H9 (cell line): ENCODE measurements at regions not wholly inside any gene's neighbourhood (a gene's known extent, or its start where the extent isn't known, plus 50 kb on each side); places are given as distances from the start of the nearest gene placed in this dataset.

Source experiments
- DNase-seq: peaks from one replicate; pipeline ENCODE4 v3.0.0-alpha.2; 2017
- H2AFZ ChIP-seq: one replicate; pipeline ENCODE4 v1.6.1; 2013; ENCODE audit warnings: mild to moderate bottlenecking, low read length, control low read depth, moderate library complexity
- H2AK5ac ChIP-seq: 2 replicates; pipeline ENCODE4 v1.6.1; 2013; ENCODE audit warnings: low read length, control low read depth, mixed read lengths; ENCODE audit not compliant: insufficient read length
- H2BK120ac ChIP-seq: one replicate; pipeline ENCODE4 v1.6.1; 2013; ENCODE audit warnings: low read depth, mild to moderate bottlenecking, low read length, control low read depth, inconsistent platforms; ENCODE audit not compliant: poor library complexity, severe bottlenecking
- H2BK12ac ChIP-seq: 2 replicates; pipeline ENCODE4 v1.6.1; 2013; ENCODE audit warnings: low read length, control low read depth, mixed read lengths, low read depth; ENCODE audit not compliant: insufficient read length
- H2BK15ac ChIP-seq: 2 replicates; pipeline ENCODE4 v1.6.1; 2013; ENCODE audit warnings: low read depth, low read length, control low read depth
- H2BK20ac ChIP-seq: one replicate; pipeline ENCODE4 v1.6.1; 2013; ENCODE audit warnings: low read depth, mild to moderate bottlenecking, low read length, control low read depth, inconsistent platforms; ENCODE audit not compliant: poor library complexity, severe bottlenecking
- H2BK5ac ChIP-seq: 2 replicates; pipeline ENCODE4 v1.6.1; 2013; ENCODE audit warnings: low read length, control low read depth, mixed read lengths; ENCODE audit not compliant: insufficient read length
- H3K14ac ChIP-seq: 2 replicates; pipeline ENCODE4 v1.6.1; 2013; ENCODE audit warnings: low read length, control low read depth; ENCODE audit not compliant: insufficient read depth
- H3K18ac ChIP-seq: 2 replicates; pipeline ENCODE4 v1.6.1; 2013; ENCODE audit warnings: low read depth, mild to moderate bottlenecking, mixed read lengths, low read length, control low read depth; ENCODE audit not compliant: insufficient read length
- H3K23ac ChIP-seq: 2 replicates; pipeline ENCODE4 v1.6.1; 2013; ENCODE audit warnings: low read length, control low read depth, mixed read lengths, low read depth; ENCODE audit not compliant: insufficient read length
- H3K23me2 ChIP-seq: 2 replicates; pipeline ENCODE4 v1.6.1; 2013; ENCODE audit warnings: low read depth, mild to moderate bottlenecking, mixed read lengths, low read length, control low read depth; ENCODE audit not compliant: insufficient read length, poor library complexity, severe bottlenecking
- H3K27ac ChIP-seq: 2 replicates; pipeline ENCODE4 v1.5.1; 2013; ENCODE audit warnings: low read length, control low read depth, mixed read lengths, low read depth; ENCODE audit not compliant: insufficient read length
- H3K27me3 ChIP-seq: 2 replicates; pipeline ENCODE4 v1.6.1; 2013; ENCODE audit warnings: low read length, control low read depth, inconsistent platforms; ENCODE audit not compliant: insufficient read depth
- H3K4ac ChIP-seq: 2 replicates; pipeline ENCODE4 v1.6.1; 2013; ENCODE audit warnings: low read depth, mild to moderate bottlenecking, control low read depth, inconsistent platforms, low read length, moderate library complexity
- H3K4me1 ChIP-seq: 2 replicates; pipeline ENCODE4 v1.6.1; 2013; ENCODE audit warnings: low read length, control low read depth, inconsistent platforms; ENCODE audit not compliant: insufficient read depth
- H3K4me2 ChIP-seq: 2 replicates; pipeline ENCODE4 v1.6.1; 2013; ENCODE audit warnings: low read length, control low read depth, mixed read lengths; ENCODE audit not compliant: insufficient read length, insufficient read depth
- H3K56ac ChIP-seq: 2 replicates; pipeline ENCODE4 v1.6.1; 2013; ENCODE audit warnings: low read depth, mild to moderate bottlenecking, mixed read lengths, low read length, control low read depth; ENCODE audit not compliant: insufficient read length
- H3K79me1 ChIP-seq: 2 replicates; pipeline ENCODE4 v1.6.1; 2013; ENCODE audit warnings: low read depth, mild to moderate bottlenecking, moderate library complexity, low read length, control low read depth, inconsistent platforms; ENCODE audit not compliant: insufficient read depth, poor library complexity, severe bottlenecking
- H3K79me2 ChIP-seq: 2 replicates; pipeline ENCODE4 v1.6.1; 2013; ENCODE audit warnings: low read length, control low read depth, inconsistent platforms; ENCODE audit not compliant: insufficient read depth
- H3K9ac ChIP-seq: 2 replicates; pipeline ENCODE4 v1.6.1; 2013; ENCODE audit warnings: low read length, control low read depth, mixed read lengths; ENCODE audit not compliant: insufficient read length; ENCODE audit errors: extremely low read depth
- H3K9me3 ChIP-seq: one replicate; pipeline ENCODE4 v1.6.1; 2013; ENCODE audit warnings: low read depth, low read length, inconsistent platforms; ENCODE audit not compliant: control insufficient read depth
- H3T11ph ChIP-seq: one replicate; pipeline ENCODE4 v1.6.1; 2013; ENCODE audit warnings: mild to moderate bottlenecking, low read length, control low read depth, inconsistent platforms
- H4K20me1 ChIP-seq: one replicate; pipeline ENCODE4 v1.6.1; 2013; ENCODE audit not compliant: control insufficient read depth, insufficient read length, insufficient read depth
- H4K5ac ChIP-seq: 2 replicates; pipeline ENCODE4 v1.6.1; 2013; ENCODE audit warnings: low read depth, mild to moderate bottlenecking, mixed read lengths, low read length, control low read depth; ENCODE audit not compliant: insufficient read length
- H4K8ac ChIP-seq: replicated peaks from 2 replicates; pipeline ENCODE4 v1.6.1; 2013; ENCODE audit warnings: low read length, control low read depth, mixed read lengths, low read depth; ENCODE audit not compliant: insufficient read length
- H4K91ac ChIP-seq: 2 replicates; pipeline ENCODE4 v1.6.1; 2013; ENCODE audit warnings: low read depth, mild to moderate bottlenecking, moderate library complexity, mixed read lengths, low read length, control low read depth; ENCODE audit not compliant: insufficient read length
- H3K27ac Mint-ChIP-seq, 3 experiments: 2 replicates in 2 of 3; 3 replicates in 1 of 3; pipeline ENCODE4 v1.8.0; 2020 to 2021; ENCODE audit warnings: mixed read lengths in 3 of 3, mild to moderate bottlenecking in 1 of 3, moderate library complexity in 1 of 3
- H3K27me3 Mint-ChIP-seq: 2 replicates; pipeline ENCODE4 v1.8.0; 2021; ENCODE audit warnings: low read depth, mild to moderate bottlenecking, moderate library complexity, mixed read lengths
- H3K36me3 Mint-ChIP-seq, 3 experiments: 2 replicates in 2 of 3; 3 replicates in 1 of 3; pipeline ENCODE4 v1.8.0; 2020 to 2021; ENCODE audit warnings: low read depth in 3 of 3, mixed read lengths in 3 of 3; ENCODE audit not compliant: insufficient read depth in 1 of 3
- H3K4me1 Mint-ChIP-seq, 2 experiments: 2 replicates each; pipeline ENCODE4 v1.8.0; 2020; ENCODE audit warnings: mixed read lengths in 2 of 2
- H3K4me3 Mint-ChIP-seq, 2 experiments: 2 replicates in 1 of 2; 3 replicates in 1 of 2; pipeline ENCODE4 v1.8.0; 2020 to 2021; ENCODE audit warnings: mild to moderate bottlenecking in 2 of 2, mixed read lengths in 2 of 2, moderate library complexity in 1 of 2
- H3K9me3 Mint-ChIP-seq, 2 experiments: 2 replicates in 1 of 2; 3 replicates in 1 of 2; pipeline ENCODE4 v1.8.0; 2020; ENCODE audit warnings: mild to moderate bottlenecking in 2 of 2, mixed read lengths in 2 of 2, moderate library complexity in 1 of 2
- CTCF ChIP-seq: fragments of 200-600 bp; sonication (generic); conservative IDR thresholded peaks from 3 replicates; pipeline ENCODE4 v1.8.0; 2021; ENCODE audit warnings: antibody characterized with exemption, mild to moderate bottlenecking

GRCh38 chr1:96400089-96400488, 321.5 kb upstream of the PTBP2 start:
- H4K20me1 ChIP-seq: no peaks in the 10 kb centered on the region
- H2AFZ ChIP-seq: no peak overlapping the region
- H2BK5ac ChIP-seq: no peak overlapping the region
- H3K27ac ChIP-seq: no peak overlapping the region
- no peak for TF ChIP-seq CTCF
- H3K18ac ChIP-seq: no peak overlapping the region
- no peaks in the 10 kb centered on the region for H3K27me3 ChIP-seq
- no peak overlapping the region for H2BK20ac ChIP-seq
- H3K4ac ChIP-seq: no peak overlapping the region
- Mint-ChIP-seq H3K9me3 (no peaks in the 10 kb centered on the region; a peak in 1 of 5 replicates), H3K4me1 (peaks cover 0 to 6% of the 10 kb centered on the region in 2 experiments; a peak in 3 of 4 replicates), H3K36me3 (no peaks in the 10 kb centered on the region; a peak in 1 of 7 replicates), H3K27me3 (no peaks in the 10 kb centered on the region), H3K27ac (no peak overlapping the region), H3K4me3 (no peak overlapping the region)
- no peak overlapping the region for H3K23ac ChIP-seq
- H2BK120ac ChIP-seq: no peak overlapping the region
- no peaks in the 10 kb centered on the region for H3K23me2 ChIP-seq
- H3K79me1 ChIP-seq: no peaks in the 10 kb centered on the region
- H3K4me2 ChIP-seq: no peak overlapping the region
- H3K4me1 ChIP-seq: no peaks in the 10 kb centered on the region
- H2BK12ac ChIP-seq: no peak overlapping the region
- H3K9ac ChIP-seq: no peak overlapping the region
- no peak for DNase-seq
- H4K5ac ChIP-seq: no peak overlapping the region
- no peak overlapping the region for H3K56ac ChIP-seq
- H4K91ac ChIP-seq: no peak overlapping the region
- no peak overlapping the region for H4K8ac ChIP-seq
- H2AK5ac ChIP-seq: no peak overlapping the region
- H3K14ac ChIP-seq: no peak overlapping the region
- H3T11ph ChIP-seq: no peak overlapping the region
- H2BK15ac ChIP-seq: no peak overlapping the region
- no peaks in the 10 kb centered on the region for H3K9me3 ChIP-seq
- H3K79me2 ChIP-seq: no peaks in the 10 kb centered on the region
